Middle frontal gyrus (tissue), 1 donor: ENCODE measurements at regions not wholly inside any gene's neighbourhood (a gene's known extent, or its start where the extent isn't known, plus 50 kb on each side); places are given as distances from the start of the nearest gene placed in this dataset.

Experiments used
- DNase-seq: peaks from one replicate; pipeline ENCODE4 v3.0.0-alpha.2; 2015; ENCODE audit warnings: low spot score; ENCODE audit errors: extremely low spot score

GRCh38 chr18:32621034-32621433 lies 150.4 kb upstream of the GAREM1 start:
- no peak for DNase-seq

DNA sequence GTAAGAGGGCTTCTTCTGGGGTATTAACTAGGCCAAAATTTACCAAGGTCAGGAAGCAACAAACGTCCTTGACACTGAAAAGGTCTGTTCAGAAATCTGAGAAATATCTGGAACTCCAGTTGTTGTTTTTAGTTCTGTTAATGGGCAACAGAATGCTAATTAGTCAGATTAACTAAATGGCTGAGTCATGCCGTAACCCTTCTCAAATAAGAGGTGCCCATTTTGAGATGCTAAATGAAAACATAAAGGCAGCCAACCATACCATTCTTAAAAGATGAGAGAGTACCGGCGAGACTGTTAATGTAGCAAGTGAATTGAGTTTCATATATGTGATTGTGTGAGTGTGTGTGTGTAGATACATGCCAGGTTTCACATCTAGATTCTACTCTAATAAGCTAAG lies 147.9 kb upstream of the GAREM1 start:
- no peak for DNase-seq

- no peak for DNase-seq
Observed at GRCh38 chr18:32613821-32614220, 143.1 kb upstream of the GAREM1 start.

- no peak for DNase-seq
Observed at GRCh38 chr18:32612651-32613050, 142.0 kb upstream of the GAREM1 start.

GRCh38 chr18:32610176-32610575 lies 139.5 kb upstream of the GAREM1 start:
- no peak for DNase-seq

- no peak for DNase-seq
Observed at GRCh38 chr18:32607816-32608215, 137.1 kb upstream of the GAREM1 start.

DNA sequence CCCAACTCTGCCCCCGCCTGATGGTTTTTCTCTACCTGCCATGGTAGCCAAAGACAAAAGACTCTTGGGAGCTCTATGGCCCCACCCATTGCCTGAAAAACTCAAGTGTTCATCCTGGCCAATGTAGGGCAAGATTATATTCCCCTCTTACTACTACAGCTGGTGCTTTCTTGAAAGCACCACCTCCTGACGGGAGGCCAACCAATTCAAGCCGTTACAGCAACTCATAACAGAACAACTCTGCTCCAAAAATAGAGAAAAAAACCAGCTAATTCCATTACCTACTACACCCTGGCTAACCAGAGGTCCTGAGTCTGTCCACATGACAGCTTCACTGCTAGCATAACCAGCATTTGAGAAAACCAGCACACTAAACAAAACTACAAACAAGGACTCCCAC lies 127.5 kb upstream of the GAREM1 start:
- no peak for DNase-seq

- no peak for DNase-seq
Observed at GRCh38 chr18:32596501-32596900, 125.8 kb upstream of the GAREM1 start.

DNA sequence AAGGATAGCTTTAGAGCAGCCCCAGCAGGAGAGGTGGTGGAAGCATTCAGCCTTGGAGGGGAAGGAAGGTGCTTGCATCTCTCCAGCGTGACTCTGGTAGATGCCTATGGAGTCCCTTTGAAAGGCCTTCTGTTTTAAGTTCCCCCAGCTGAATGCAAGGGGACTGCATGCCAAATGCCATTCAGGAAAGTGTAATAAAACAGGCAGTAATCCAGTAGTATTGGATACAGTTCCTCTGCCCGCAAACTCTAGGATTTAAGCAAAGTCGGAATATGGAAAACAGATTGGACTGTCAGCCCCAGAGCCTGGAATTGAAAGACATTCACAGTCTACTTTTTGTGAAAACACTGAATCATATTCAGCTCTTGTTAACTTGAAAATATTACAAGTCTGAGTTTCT lies 125.2 kb upstream of the GAREM1 start:
- no peak for DNase-seq

GRCh38 chr18:32588191-32588590 lies 117.5 kb upstream of the GAREM1 start:
- DNase-seq: no peak

DNA sequence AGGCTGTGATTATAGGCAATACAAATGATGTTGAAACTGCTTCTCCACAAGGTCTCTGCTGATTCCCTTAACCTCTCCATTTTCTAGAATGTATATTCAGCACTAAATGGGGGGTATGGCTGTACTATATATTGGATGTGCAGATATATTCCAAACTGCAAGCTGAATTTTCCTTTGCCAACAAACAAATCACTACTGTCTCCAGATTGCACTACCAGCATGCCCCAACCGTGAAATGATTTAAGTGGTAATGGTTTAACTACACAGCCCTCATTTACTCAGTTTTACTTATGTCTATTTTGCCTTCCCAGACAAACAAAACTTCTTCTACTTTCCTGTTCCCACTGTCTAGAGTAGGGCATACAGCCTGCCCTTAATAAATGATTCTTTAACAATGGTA lies 112.7 kb upstream of the GAREM1 start:
- no peak for DNase-seq

GRCh38 chr18:32582455-32582854 lies 111.8 kb upstream of the GAREM1 start:
- DNase-seq: no peak

GRCh38 chr18:32577561-32577960 lies 106.9 kb upstream of the GAREM1 start:
- no peak for DNase-seq

GRCh38 chr18:32576296-32576916 lies 105.7 kb upstream of the GAREM1 start:
- peak; percentile 31 for DNase-seq

GRCh38 chr18:32566960-32567359 lies 96.3 kb upstream of the GAREM1 start:
- DNase-seq: no peak

DNA sequence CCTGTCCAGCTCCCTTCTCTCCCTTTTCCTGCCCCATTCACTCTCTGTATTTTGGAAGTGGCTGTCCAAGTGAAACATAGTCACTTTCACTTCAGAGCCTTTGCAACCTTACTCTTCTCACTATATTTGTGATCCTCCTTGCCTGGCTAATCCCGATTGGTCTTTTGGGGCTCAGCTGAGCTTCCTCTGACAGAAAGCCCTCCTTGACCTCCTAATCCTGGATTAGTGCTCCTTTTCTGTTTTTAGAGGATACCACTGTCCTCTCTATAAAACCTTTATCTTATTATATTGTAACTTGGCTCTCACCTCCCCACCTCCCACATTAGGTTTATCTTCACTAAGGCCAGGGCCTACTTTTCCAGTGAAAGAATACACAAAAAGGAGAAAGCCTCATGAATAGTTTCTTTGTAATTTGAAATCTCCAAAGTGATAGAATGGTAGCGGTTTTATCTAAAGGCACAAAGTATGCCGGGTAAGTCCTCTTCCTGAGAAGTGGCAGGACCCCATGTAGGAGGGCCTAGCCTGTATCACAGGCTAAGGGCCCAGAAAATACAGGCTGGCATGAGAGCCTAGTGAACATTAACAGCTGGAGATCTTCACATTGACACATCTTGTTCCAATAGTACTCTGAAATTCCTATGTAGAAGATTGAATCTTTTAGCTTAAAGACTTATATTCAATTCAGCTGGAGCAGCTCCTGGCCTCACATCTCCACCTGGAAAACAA lies 83.1 kb upstream of the GAREM1 start:
- no peak for DNase-seq

DNA sequence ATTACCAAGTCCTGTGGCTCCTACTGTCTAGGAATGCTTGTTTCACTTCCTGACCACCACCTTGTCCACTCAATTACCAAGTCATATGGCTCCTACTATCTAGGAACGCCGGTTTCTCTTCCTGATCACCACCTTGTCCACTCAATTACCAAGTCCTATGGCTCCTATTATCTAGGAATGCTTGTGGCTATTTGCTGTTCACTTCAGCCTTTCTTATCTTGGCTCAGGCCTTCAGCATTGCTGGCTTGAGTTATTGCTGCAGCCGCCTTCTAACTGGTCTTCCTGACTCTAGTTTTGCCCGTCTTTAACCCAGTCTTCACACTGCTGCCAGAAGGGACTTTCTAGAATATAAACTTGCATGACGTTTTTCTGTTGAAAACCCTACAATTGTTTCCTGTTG lies 82.5 kb upstream of the GAREM1 start:
- no peak for DNase-seq

DNA sequence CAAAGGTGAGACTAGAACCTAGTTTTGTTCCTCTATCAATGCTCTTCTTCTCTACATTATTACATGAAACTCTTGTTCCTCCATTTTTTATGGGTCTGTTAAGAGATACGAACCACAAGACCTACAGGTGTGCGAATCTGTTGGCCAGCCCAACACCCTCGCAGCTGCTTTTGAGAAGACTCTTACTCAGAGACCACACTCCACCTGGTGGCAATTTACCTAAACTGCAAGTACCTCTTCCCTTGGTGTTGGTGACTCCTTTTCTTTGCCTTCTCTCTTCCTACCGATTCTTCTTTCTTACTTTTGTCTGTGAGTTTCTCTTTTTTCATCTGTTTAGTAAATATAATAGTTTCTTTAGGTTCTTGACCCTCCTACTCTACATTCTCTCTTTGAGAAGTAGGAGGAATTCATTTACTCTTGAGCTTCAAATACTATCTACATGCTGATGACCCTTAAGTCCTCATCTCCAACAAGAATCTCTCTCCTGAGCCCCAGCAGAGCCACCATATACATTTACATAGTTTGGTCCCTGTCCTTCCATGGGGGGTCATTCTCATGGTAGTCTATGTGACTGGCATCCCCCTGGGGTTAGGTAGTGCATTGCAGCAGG lies 81.8 kb upstream of the GAREM1 start:
- peak; percentile 43 for DNase-seq

DNA sequence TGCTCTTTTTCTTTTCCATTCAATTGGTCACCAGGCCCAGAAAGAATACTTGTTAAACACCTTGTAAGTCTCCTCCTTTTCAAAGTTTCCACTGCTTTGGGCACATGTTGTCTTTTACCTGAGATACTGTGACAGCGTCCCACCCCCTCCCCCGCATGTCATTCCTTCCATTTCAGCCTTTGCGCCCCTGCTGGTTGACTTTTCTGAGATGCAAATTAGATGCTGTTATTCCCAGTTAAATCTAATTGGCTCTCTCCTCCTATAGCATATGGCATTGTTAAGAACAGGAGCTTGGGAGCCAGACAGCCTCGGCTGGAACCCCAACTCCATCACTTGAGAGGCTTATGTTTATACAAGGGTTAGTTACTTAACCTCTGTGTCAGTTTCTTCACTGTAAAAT lies 80.3 kb upstream of the GAREM1 start:
- DNase-seq: no peak

- no peak for DNase-seq
Observed at GRCh38 chr18:32549248-32550110, 78.8 kb upstream of the GAREM1 start.

DNA sequence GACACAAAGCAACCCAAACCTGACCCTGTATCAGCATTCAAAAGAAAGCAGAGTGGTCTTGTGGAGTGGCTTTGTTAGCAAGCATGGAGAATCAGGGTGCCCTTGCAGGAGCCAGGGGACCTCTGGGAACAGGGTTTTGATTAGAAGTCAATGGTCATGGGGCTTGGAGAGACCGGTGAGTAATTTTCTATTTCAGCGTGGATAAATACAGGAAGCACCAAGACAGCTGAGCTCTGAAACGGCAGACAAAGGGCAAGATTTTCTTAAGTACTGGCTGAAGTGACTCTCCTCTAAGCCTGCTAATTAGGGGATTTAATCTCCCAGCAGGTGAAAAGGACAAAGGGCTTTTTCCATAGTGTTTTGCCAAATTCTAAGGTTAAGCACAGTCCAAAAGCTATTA lies 78.0 kb upstream of the GAREM1 start:
- DNase-seq: no peak

DNA sequence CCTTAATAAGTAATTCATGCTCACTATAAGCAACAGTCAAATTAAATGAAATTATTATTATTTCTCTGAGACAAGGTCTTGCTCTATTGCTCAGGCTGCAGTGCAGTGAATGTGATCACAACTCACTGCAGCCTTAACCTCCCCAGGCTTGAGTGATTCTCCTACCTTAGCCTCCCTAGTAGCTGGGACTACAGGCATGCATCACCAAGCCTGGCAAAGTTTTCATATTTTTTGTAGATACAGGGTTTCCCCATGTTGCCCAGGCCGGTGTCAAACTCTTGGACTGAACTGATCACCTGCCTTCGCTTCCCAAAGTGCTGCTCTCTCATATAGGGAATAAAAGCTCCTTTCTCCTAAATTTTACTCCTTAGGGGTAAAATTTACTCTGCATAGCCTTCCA lies 74.9 kb upstream of the GAREM1 start:
- no peak for DNase-seq
